Naive thymus-derived CD4-positive, alpha-beta T cell (primary cell): ENCODE measurements at regions not wholly inside any gene's neighbourhood (a gene's known extent, or its start where the extent isn't known, plus 50 kb on each side); places are given as distances from the start of the nearest gene placed in this dataset.

ENCODE experiments used
- ATAC-seq: fragments of 150-1000 bp; cut with Tn5 transposase; 2 replicates; pipeline ENCODE4 v1.10.0; 2021; ENCODE audit warnings: mild to moderate bottlenecking, moderate library complexity
- CTCF ChIA-PET: fragments of 350-600 bp; sonication (Branson Sonifier 250); formaldehyde crosslinking; loops from one replicate; lab custom pipeline; 2021; ENCODE audit warnings: antibody characterized with exemption; lab: Charles Lee
- POLR2A ChIA-PET: fragments of 350-600 bp; sonication (Branson Sonifier 250); formaldehyde crosslinking; loops from one replicate; lab custom pipeline; 2021; ENCODE audit warnings: antibody characterized with exemption, inconsistent platforms; lab: Charles Lee
- DNase-seq, 9 donors: peaks; one replicate each; pipeline versions ENCODE4 v3.0.0 to v3.0.0-alpha.2; 2020 to 2022; ENCODE audit warnings: mixed read lengths in 1 of 9
- H3K27ac ChIP-seq: one replicate; pipeline ENCODE4 v1.7.0; 2013; ENCODE audit warnings: mild to moderate bottlenecking, low read depth, low read length, moderate library complexity
- H3K27me3 ChIP-seq, 2 donors: one replicate each; pipeline ENCODE4 v1.7.0; 2013; ENCODE audit warnings: low read length in 2 of 2, mild to moderate bottlenecking in 2 of 2, moderate library complexity in 2 of 2; ENCODE audit not compliant: control insufficient read depth in 2 of 2, insufficient read depth in 2 of 2
- H3K36me3 ChIP-seq, 3 experiments: 1 replicate in 2 of 3; 2 replicates in 1 of 3; pipeline ENCODE4 v1.7.0; 2013; ENCODE audit warnings: low read length in 3 of 3, mild to moderate bottlenecking in 3 of 3, moderate library complexity in 1 of 3; ENCODE audit not compliant: insufficient read depth in 3 of 3, control insufficient read depth in 2 of 3
- H3K4me1 ChIP-seq, 2 donors: one replicate each; pipeline ENCODE4 v1.7.0; 2013; ENCODE audit warnings: low read length in 2 of 2, mild to moderate bottlenecking in 2 of 2, moderate library complexity in 1 of 2; ENCODE audit not compliant: control insufficient read depth in 2 of 2, insufficient read depth in 2 of 2
- H3K4me3 ChIP-seq: 2 replicates; pipeline ENCODE4 v1.7.0; 2013; ENCODE audit warnings: mild to moderate bottlenecking, low read length
- H3K9me3 ChIP-seq, 3 experiments: 1 replicate in 2 of 3; 2 replicates in 1 of 3; pipeline ENCODE4 v1.7.0; 2013; ENCODE audit warnings: low read length in 3 of 3; ENCODE audit not compliant: control insufficient read depth in 2 of 3
- H3K27ac Mint-ChIP-seq, 9 donors: one replicate each; pipeline ENCODE4 v1.8.0; 2020 to 2022; ENCODE audit warnings: mixed read lengths in 9 of 9, mild to moderate bottlenecking in 8 of 9, moderate library complexity in 5 of 9, inconsistent platforms in 2 of 9
- H3K27me3 Mint-ChIP-seq, 5 donors: one replicate each; pipeline ENCODE4 v1.8.0; 2021 to 2022; ENCODE audit warnings: mixed read lengths in 5 of 5, mild to moderate bottlenecking in 1 of 5
- H3K36me3 Mint-ChIP-seq, 5 donors: one replicate each; pipeline ENCODE4 v1.8.0; 2020 to 2022; ENCODE audit warnings: mixed read lengths in 5 of 5, mild to moderate bottlenecking in 3 of 5, inconsistent platforms in 1 of 5
- H3K4me1 Mint-ChIP-seq, 7 donors: one replicate each; pipeline ENCODE4 v1.8.0; 2020 to 2022; ENCODE audit warnings: mixed read lengths in 7 of 7, mild to moderate bottlenecking in 3 of 7, inconsistent platforms in 1 of 7
- H3K4me3 Mint-ChIP-seq, 10 donors: one replicate each; pipeline ENCODE4 v1.8.0; 2020 to 2022; ENCODE audit warnings: mild to moderate bottlenecking in 10 of 10, mixed read lengths in 10 of 10, moderate library complexity in 6 of 10, inconsistent platforms in 2 of 10
- H3K9me3 Mint-ChIP-seq, 11 donors: one replicate each; pipeline ENCODE4 v1.8.0; 2020 to 2022; ENCODE audit warnings: mixed read lengths in 11 of 11, mild to moderate bottlenecking in 4 of 11, inconsistent platforms in 1 of 11, moderate library complexity in 1 of 11
- intact Hi-C, 2 donors: fragments of 100-400 bp; cut with micrococcal nuclease; formaldehyde crosslinking; loops; one replicate each; pipeline ENCODE4 v1.15.1; 2023

DNA sequence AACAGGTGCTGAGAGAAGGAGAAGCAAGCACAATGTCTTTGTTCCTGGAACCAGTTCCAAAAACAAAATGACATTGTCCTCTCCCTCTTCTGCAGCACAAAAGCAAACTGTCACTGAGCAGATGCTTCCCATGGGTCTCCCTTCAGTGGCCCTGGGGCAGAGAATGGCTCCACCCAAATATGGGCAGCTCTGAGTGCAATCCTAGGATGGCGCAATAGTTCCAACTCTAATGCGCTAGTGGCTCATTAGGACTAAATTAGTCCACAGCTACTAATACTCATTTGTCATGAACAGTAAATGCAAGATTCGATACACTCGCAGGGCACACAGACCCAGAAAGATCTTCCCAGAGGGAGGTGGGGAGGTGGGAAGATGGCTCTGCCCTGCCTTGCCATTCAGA lies 205.2 kb upstream of the CHAC2 start:
- no peak overlapping the region for H3K4me3 ChIP-seq
- Mint-ChIP-seq H3K27ac (no peak overlapping the region), H3K36me3 (no peaks in the 10 kb centered on the region), H3K4me1 (no peaks in the 10 kb centered on the region), H3K4me3 (no peak overlapping the region), H3K27me3 (peaks cover 0 to 3% (median 0%) of the 10 kb centered on the region in 5 donors), H3K9me3 (peaks cover 0 to 8% (median 1%) of the 10 kb centered on the region in 11 donors)
- ChIA-PET POLR2A (no interaction called here), CTCF (no interaction called here)
- no peak for ATAC-seq
- no peaks in the 10 kb centered on the region for H3K36me3 ChIP-seq
- no peak overlapping the region for H3K27ac ChIP-seq
- H3K9me3 ChIP-seq, result peaks cover 0 to under 1% (median 0%) of the 10 kb centered on the region in 3 experiments
- H3K27me3 ChIP-seq, result no peaks in the 10 kb centered on the region
- intact Hi-C loops, result no loop called here
- H3K4me1 ChIP-seq, result no peaks in the 10 kb centered on the region
- no peak for DNase-seq

DNA sequence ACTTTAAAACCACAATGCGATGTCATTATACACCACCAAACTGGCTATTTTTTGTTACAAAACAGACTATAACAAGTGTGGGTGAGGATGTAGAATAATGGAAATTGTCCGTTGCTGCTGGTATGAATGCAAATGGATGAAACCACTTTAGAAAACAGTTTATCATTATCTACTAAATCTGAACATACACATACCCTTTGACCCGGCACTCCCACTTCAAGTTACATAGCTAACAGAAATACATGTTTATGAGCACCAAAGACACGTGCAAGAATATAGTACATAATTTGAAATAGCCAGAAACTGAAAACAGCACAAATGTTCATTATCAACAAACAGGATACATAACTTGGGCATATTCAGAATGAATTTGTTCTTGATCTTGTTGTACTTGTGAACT lies 206.4 kb upstream of the CHAC2 start:
- Mint-ChIP-seq H3K36me3 (no peaks in the 10 kb centered on the region), H3K4me1 (no peaks in the 10 kb centered on the region), H3K27me3 (peaks cover 0 to 8% (median 0%) of the 10 kb centered on the region in 5 donors), H3K4me3 (no peak overlapping the region), H3K9me3 (peaks cover 0 to 15% (median 4%) of the 10 kb centered on the region in 11 donors), H3K27ac (no peak overlapping the region)
- DNase-seq (no peak), ATAC-seq (no peak)
- H3K4me1 ChIP-seq, result no peaks in the 10 kb centered on the region
- H3K36me3 ChIP-seq, result no peaks in the 10 kb centered on the region
- peaks cover 0 to 4% (median 0%) of the 10 kb centered on the region in 3 experiments for H3K9me3 ChIP-seq
- CTCF ChIA-PET, result interaction anchor here (0.6 kb wide), 1 partner anchor 360 kb away, joined by 3 read pairs; no protein-coding TSS in a partner anchor
- POLR2A ChIA-PET, result no interaction called here
- intact Hi-C loops, result no loop called here
- no peaks in the 10 kb centered on the region for H3K27me3 ChIP-seq
- no peak overlapping the region for H3K27ac ChIP-seq
- H3K4me3 ChIP-seq, result no peak overlapping the region

DNA sequence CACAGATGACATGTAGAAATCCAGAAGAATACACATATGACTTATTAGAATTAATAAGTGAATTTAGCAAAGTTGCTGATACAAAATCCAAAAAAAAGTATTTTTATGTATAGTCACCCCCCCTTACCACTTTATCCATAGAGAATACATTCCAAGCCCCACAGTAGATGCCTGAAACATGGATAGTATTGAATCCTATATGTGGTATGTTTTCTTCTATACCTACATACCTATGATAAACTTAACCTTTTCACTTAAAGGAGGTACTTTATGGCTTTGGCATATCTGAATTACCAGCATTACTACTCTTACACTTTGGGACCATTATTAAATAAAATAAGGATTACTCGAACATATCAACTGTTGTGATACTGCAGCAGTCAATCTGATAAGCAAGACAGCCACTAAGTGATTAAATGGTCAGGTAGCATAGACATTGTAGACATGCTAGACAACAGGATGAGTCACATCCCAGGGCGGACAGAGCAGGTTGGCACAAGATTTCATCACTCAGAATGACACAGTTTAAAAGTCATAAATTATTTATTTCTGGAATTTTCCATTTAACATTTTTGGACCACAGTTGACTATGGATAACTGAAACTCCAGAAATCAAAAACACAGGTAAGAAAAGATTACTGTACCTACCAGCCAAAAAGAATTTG lies 208.2 kb upstream of the CHAC2 start:
- ChIA-PET CTCF (no interaction called here), POLR2A (no interaction called here)
- peaks cover 0 to 10% (median 0%) of the 10 kb centered on the region in 3 experiments for H3K9me3 ChIP-seq
- Mint-ChIP-seq H3K9me3 (peaks cover 0 to 15% (median 4%) of the 10 kb centered on the region in 11 donors), H3K27me3 (peaks cover 0 to 8% (median 3%) of the 10 kb centered on the region in 5 donors), H3K36me3 (no peaks in the 10 kb centered on the region), H3K4me1 (no peaks in the 10 kb centered on the region), H3K27ac (no peak overlapping the region), H3K4me3 (no peak overlapping the region)
- intact Hi-C loops, result no loop called here
- no peaks in the 10 kb centered on the region for H3K4me1 ChIP-seq
- no peak overlapping the region for H3K27ac ChIP-seq
- ATAC-seq, result no peak
- H3K36me3 ChIP-seq, result no peaks in the 10 kb centered on the region
- H3K4me3 ChIP-seq, result no peak overlapping the region
- no peak for DNase-seq
- no peaks in the 10 kb centered on the region for H3K27me3 ChIP-seq

DNA sequence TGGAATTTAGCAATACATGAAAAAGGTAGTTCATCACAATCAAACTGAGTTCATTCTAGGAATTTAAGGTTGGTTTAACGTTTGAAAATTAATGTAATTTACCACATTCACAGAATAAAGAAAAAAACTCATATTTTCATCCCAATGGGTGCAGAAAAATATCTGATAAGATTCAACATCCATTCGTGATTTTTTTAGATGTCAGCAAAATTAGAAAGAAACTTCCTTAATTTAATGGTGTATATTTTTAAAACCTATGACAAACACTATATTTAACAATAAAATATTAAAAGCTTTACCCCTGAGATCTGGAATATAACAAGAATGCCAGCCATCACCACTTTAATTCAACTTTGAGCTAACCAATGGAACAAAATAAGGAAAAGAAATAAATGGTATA lies 208.7 kb upstream of the CHAC2 start:
- H3K4me1 Mint-ChIP-seq, result no peaks in the 10 kb centered on the region
- H3K27ac Mint-ChIP-seq, result no peak overlapping the region
- peaks cover 0 to 8% (median 3%) of the 10 kb centered on the region in 5 donors for H3K27me3 Mint-ChIP-seq
- Histone ChIP-seq H3K36me3 (no peaks in the 10 kb centered on the region), H3K27me3 (no peaks in the 10 kb centered on the region), H3K4me1 (no peaks in the 10 kb centered on the region), H3K4me3 (no peak overlapping the region), H3K9me3 (peaks cover 0 to 10% (median 0%) of the 10 kb centered on the region in 3 experiments), H3K27ac (no peak overlapping the region)
- no peaks in the 10 kb centered on the region for H3K36me3 Mint-ChIP-seq
- ATAC-seq, result no peak
- ChIA-PET POLR2A (no interaction called here), CTCF (no interaction called here)
- intact Hi-C loops, result no loop called here
- H3K4me3 Mint-ChIP-seq, result no peak overlapping the region
- peaks cover 0 to 15% (median 4%) of the 10 kb centered on the region in 11 donors for H3K9me3 Mint-ChIP-seq
- DNase-seq, result no peak

DNA sequence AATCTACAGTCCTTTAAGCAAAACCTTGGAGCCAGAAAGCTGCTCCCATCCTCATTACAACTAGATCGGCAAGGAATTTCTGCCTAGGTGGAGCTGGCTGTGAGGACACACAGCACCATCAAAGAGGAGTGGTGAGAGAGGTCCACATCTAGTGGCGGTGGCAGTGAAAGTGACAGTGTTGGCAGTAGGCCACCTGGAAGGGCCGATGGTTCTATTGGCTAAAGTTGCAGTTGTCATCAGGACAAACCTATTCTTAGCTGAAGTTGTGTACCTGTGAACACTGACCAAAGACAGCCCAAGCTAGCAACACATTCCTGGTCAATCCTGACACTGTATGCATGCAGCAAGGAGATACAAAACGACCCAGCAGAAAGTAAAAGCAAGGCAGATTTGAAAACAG lies 218.1 kb upstream of the CHAC2 start:
- H3K27me3 Mint-ChIP-seq, result peaks cover 0 to 8% (median 6%) of the 10 kb centered on the region in 5 donors
- no peaks in the 10 kb centered on the region for H3K4me1 ChIP-seq
- ATAC-seq (no peak), DNase-seq (no peak)
- H3K36me3 Mint-ChIP-seq, result no peaks in the 10 kb centered on the region
- H3K4me1 Mint-ChIP-seq, result no peaks in the 10 kb centered on the region
- POLR2A ChIA-PET, result no interaction called here
- no peak overlapping the region for H3K27ac Mint-ChIP-seq
- intact Hi-C loops, result no loop called here
- CTCF ChIA-PET, result no interaction called here
- no peaks in the 10 kb centered on the region for H3K27me3 ChIP-seq
- no peak overlapping the region for H3K4me3 Mint-ChIP-seq
- no peaks in the 10 kb centered on the region for H3K36me3 ChIP-seq
- no peak overlapping the region for H3K4me3 ChIP-seq
- H3K9me3 Mint-ChIP-seq, result peaks cover 0 to 44% (median 13%) of the 10 kb centered on the region in 11 donors
- H3K9me3 ChIP-seq, result peaks cover 0 to under 1% (median 0%) of the 10 kb centered on the region in 3 experiments
- H3K27ac ChIP-seq, result no peak overlapping the region

DNA sequence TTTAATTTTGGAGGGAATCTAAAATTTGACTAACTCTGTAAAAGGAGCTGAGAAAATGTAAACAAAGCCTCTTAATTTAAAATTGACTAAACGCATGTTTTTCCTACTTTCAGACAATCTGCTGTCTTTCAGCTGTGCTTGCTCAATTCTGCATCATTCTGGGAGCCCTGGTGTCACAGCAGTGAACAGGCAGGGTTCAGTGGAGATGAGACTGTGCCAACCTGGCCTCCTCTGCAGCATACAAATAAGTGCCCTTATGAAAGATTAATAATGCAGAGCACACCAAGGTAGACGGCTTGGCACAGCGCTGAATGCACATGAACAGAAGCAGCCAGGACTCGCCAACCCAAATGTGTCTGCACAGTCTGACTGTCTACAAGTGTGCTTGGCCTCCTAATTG lies 222.0 kb upstream of the CHAC2 start:
- intact Hi-C loops, result no loop called here
- DNase-seq (no peak), ATAC-seq (no peak)
- no peak overlapping the region for H3K27ac ChIP-seq
- Mint-ChIP-seq H3K4me3 (no peak overlapping the region), H3K27me3 (peaks cover 0 to 13% (median 9%) of the 10 kb centered on the region in 5 donors), H3K36me3 (no peaks in the 10 kb centered on the region), H3K27ac (no peak overlapping the region), H3K4me1 (no peaks in the 10 kb centered on the region), H3K9me3 (peaks cover 0 to 24% (median 5%) of the 10 kb centered on the region in 11 donors)
- no peaks in the 10 kb centered on the region for H3K36me3 ChIP-seq
- H3K4me3 ChIP-seq, result no peak overlapping the region
- no peaks in the 10 kb centered on the region for H3K27me3 ChIP-seq
- ChIA-PET POLR2A (no interaction called here), CTCF (no interaction called here)
- no peaks in the 10 kb centered on the region for H3K9me3 ChIP-seq
- no peaks in the 10 kb centered on the region for H3K4me1 ChIP-seq
